Loucy (cell line): ENCODE measurements at regions not wholly inside any gene's neighbourhood (a gene's known extent, or its start where the extent isn't known, plus 50 kb on each side); places are given as distances from the start of the nearest gene placed in this dataset.

Experiments
- CTCF ChIP-seq: fragments of 200-600 bp; sonication (generic); conservative IDR thresholded peaks from 2 replicates; pipeline ENCODE4 v1.5.1; 2014; ENCODE audit warnings: mild to moderate bottlenecking, antibody characterized with exemption, low read length
- EZH2phosphoT487 ChIP-seq: fragments of 200-600 bp; IDR thresholded peaks from 2 replicates; pipeline ENCODE4 v1.6.1; 2018; ENCODE audit warnings: antibody characterized with exemption, mild to moderate bottlenecking, moderate library complexity, borderline replicate concordance

GRCh38 chr2:123908522-123908921 is 116.6 kb upstream of the CNTNAP5 start:
- TF ChIP-seq CTCF (no peak), EZH2phosphoT487 (no peak)
